Vagina (tissue), 2 donors: ENCODE measurements at regions not wholly inside any gene's neighbourhood (a gene's known extent, or its start where the extent isn't known, plus 50 kb on each side); places are given as distances from the start of the nearest gene placed in this dataset.

ENCODE experiments used
- POLR2AphosphoS5 ChIP-seq, 2 donors: sonication (generic); formaldehyde crosslinking; IDR thresholded peaks; one replicate each; pipeline ENCODE4 v1.9.0; 2017; ENCODE audit warnings: antibody characterized with exemption in 2 of 2, mild to moderate bottlenecking in 2 of 2, low read depth in 1 of 2; ENCODE audit not compliant: insufficient read depth in 1 of 2
- TF ChIP-seq, protein P1 (sequence below), 3 experiments: fragments of 450-650 bp in 2 of 3; fragments of 200-600 bp in 1 of 3; sonication (generic) in 1 of 3; IDR thresholded peaks; one replicate each; pipeline ENCODE4 v1.5.1; 2017 to 2019; ENCODE audit warnings: antibody characterized with exemption in 3 of 3, mild to moderate bottlenecking in 2 of 3, moderate library complexity in 2 of 3

DNA sequence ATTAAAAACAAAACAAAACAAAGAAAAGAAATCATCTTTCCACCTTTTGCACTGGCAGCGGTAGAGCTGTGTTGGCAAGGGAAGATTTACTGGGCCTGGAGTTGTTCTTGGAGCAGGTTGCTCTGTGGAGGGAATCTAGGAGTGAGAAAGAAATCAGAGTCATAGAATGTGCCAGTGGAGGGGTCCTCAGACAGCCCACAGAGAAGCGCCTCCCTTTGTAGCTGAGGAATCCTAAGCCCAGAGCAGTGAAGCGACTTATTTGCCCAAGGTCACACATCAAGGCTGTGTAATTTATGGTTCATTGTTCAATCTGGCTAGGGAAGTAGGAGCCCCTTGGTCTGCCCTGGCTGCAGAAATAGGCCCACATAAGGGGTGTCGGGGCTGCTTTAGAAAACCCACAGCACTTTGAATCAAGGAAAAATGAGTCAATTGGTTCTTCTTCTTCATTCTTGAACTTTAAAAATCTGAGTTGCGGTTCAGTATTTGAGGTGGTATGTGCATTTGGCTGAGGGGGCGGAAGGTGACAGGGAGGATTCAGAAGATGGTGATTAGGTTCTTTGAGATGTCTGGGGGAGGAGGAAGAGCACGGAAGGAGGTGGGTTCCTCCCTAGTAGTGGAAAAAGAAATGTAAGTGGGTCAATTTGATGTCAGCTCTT lies 253.7 kb downstream of the PTEN start:
- TF ChIP-seq, protein P1, sequence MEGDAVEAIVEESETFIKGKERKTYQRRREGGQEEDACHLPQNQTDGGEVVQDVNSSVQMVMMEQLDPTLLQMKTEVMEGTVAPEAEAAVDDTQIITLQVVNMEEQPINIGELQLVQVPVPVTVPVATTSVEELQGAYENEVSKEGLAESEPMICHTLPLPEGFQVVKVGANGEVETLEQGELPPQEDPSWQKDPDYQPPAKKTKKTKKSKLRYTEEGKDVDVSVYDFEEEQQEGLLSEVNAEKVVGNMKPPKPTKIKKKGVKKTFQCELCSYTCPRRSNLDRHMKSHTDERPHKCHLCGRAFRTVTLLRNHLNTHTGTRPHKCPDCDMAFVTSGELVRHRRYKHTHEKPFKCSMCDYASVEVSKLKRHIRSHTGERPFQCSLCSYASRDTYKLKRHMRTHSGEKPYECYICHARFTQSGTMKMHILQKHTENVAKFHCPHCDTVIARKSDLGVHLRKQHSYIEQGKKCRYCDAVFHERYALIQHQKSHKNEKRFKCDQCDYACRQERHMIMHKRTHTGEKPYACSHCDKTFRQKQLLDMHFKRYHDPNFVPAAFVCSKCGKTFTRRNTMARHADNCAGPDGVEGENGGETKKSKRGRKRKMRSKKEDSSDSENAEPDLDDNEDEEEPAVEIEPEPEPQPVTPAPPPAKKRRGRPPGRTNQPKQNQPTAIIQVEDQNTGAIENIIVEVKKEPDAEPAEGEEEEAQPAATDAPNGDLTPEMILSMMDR (IDR thresholded peaks at IDR 0.05): no peak
- TF ChIP-seq POLR2AphosphoS5 (IDR thresholded peaks at IDR 0.05; ENCODE audit: insufficient read depth in 1 of 2, low read depth in 1 of 2): no peak
